Eye (tissue), 1 donor: ENCODE measurements at regions not wholly inside any gene's neighbourhood (a gene's known extent, or its start where the extent isn't known, plus 50 kb on each side); places are given as distances from the start of the nearest gene placed in this dataset.

Experiments used
- DNase-seq: peaks from one replicate; pipeline ENCODE4 v3.0.0-alpha.2; 2015

GRCh38 chr11:91946397-91946951 is 278.1 kb upstream of the FAT3 start:
- DNase-seq: no peak

- DNase-seq: no peak
Measured at GRCh38 chr11:91935120-91935519, 289.5 kb upstream of the FAT3 start.

- peak; percentile 71 for DNase-seq
Measured at GRCh38 chr11:91932151-91932821, 292.3 kb upstream of the FAT3 start.

DNA sequence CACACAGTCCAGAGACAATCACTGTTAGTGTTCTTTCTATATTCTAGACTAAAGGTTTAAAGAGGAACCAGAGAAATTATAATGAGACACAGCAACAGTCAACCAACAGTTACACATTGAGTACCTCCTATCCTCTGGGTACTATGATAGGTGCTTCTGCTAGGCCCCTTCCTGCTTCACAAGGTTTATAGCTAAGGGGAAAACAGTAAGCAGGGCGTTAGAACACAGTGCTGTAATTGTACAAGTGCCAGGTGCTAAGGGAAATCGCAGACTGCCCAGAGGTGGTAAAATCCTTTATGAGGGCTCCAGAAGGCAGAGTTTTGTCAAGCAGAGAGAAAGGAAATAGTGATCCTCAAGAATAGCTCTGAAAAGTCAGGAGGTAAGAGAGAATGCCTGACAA is 297.2 kb upstream of the FAT3 start:
- DNase-seq: no peak

GRCh38 chr11:91926965-91927364 is 297.7 kb upstream of the FAT3 start:
- DNase-seq: no peak

DNA sequence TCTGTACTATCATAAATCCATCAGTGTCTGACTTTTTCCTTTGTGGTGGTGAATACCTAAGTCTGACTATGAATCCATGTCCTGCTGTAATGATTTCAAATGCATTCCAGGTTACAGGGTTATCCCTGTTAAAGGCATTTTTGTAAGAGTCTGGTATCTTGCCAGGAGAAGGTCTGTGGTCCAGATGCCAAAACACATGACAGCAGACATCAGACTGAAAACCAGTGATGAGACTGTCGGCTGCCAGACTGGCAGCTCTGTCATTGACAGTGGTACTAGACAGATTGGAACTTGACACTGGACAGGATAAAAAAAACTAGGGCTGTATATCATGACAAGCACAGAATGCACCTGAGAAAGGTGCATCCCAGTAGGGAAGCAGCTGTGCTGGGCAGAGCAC is 301.8 kb upstream of the FAT3 start:
- DNase-seq: no peak

GRCh38 chr11:91921974-91922373 is 302.6 kb upstream of the FAT3 start:
- DNase-seq: no peak

- no peak for DNase-seq
Measured at GRCh38 chr11:91913407-91913806, 311.2 kb upstream of the FAT3 start.

DNA sequence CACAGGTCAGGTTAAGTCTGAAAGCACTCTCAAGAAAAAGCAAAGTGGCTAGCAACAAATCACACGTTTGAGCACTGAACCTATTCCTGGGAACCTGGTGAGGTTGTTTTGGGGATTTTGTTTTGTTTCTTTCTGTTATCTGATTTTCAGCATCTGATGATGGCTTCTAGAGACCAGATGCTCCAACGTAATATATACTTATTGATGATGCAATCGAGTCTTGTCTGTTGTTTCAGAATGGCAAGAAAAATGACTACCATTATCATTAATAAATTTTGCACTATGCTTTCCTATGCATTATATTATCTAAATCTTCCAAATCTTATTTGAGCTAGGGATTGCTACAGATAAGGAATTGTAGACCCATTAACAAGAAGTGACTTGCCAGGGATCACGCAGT is 312.3 kb upstream of the FAT3 start:
- no peak for DNase-seq

- DNase-seq: peak; percentile 29
Measured at GRCh38 chr11:91906871-91907624, 317.6 kb upstream of the FAT3 start.

- no peak for DNase-seq
Measured at GRCh38 chr11:91904792-91905785, 319.5 kb upstream of the FAT3 start.

DNA sequence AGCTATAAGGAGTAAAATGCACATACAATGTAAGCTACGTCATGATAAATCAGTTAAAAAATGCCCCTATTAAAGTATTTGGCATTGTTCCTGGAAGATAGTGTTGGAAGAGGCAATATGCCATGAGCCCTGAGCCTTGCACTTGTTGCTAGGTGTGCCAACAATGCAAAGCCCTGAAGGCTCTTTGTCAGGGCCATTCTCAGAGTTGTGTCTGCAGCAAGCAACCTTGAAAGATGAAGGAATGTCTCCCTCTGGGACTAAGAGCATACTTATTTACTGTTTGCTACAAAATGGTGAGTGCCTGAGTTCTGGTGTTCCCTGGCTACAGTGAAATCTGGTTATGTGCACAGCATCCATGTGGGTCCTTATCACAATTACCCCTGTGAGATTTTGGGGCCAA is 322.3 kb upstream of the FAT3 start:
- no peak for DNase-seq

- DNase-seq: no peak
Measured at GRCh38 chr11:91880660-91881059, 344.0 kb upstream of the FAT3 start.

DNA sequence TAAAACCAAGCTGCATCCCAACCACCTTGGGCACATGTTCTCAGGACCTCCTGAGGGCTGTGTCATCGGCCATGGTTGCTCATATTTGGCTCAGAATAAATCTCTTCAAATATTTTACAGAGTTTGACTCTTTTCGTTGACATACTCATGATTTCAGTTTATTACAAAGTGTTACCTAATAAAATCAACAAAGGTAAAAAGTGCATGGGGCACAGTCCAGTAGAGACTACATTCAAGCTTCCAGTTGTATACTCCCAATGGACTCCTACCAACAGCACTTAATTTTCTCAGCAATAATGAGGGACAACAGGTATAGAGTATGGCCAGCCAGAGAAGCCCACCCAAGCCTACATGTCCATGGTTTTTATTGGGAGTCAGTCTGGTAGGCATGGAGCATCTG is 347.9 kb upstream of the FAT3 start:
- DNase-seq: no peak

GRCh38 chr11:91872243-91872642 is 352.4 kb upstream of the FAT3 start:
- no peak for DNase-seq

DNA sequence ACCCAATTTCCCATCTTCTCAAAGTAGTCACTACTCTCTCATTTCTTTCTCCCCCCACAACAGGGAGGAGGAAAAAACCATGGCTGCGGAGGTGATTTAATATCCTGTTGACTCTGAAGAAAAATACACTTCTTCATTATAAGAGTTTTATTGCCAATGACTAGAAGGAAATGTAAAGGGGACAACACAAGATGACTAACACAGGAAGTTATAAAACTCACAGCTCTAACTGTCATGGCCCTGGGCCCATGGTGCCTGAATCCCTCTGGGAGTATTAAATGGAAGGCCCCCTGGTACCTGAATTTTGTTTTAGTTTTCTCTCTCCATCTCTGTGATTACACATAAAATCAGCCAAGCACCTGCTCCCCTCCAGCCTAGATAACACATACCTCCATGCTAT is 352.8 kb upstream of the FAT3 start:
- no peak for DNase-seq

- no peak for DNase-seq
Measured at GRCh38 chr11:91871048-91871447, 353.6 kb upstream of the FAT3 start.

- DNase-seq: no peak
Measured at GRCh38 chr11:91869686-91870085, 354.9 kb upstream of the FAT3 start.

GRCh38 chr11:91866642-91867041 is 358.0 kb upstream of the FAT3 start:
- no peak for DNase-seq

DNA sequence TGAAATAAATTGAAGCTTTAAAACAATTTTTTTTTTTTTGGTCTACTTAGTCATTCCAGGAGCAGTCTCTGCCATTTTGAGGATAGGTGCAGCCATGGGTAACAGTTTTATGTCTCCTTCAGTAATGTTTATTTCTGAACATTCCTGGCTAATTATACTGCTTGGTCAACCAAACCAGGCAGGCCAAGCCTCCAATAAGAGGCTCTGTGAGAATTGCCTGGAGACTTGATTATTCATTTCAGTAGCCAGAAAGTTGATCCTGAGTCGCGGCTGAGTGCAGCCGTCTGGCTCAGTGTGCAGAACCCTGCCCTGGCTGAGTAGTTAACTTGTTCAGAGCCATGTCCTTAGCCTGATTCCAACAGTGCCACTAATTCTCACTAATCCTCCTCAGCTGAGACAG is 364.0 kb upstream of the FAT3 start:
- no peak for DNase-seq

DNA sequence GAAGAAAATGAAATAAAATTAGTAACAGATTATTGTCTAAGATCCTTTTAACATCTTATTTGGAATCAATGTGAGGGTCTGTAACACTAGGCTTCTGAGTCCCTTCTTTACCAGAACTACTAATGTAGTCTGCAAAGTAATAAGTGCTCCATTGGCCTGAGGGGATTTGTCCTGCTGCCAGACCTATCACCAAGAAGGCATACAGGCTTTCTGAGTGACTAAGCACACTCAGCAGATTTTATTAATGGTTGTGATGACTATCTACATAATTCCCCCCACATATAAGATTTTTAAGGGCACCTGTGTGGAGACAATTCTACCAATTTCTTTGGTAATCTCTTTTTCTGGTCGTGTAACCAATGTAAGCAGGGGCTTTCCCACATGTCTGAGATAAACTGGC is 365.0 kb upstream of the FAT3 start:
- DNase-seq: no peak

- DNase-seq: peak; percentile 29
Measured at GRCh38 chr11:91857179-91857578, 367.4 kb upstream of the FAT3 start.

GRCh38 chr11:91854780-91855179 is 369.8 kb upstream of the FAT3 start:
- DNase-seq: no peak
